ENCODE measurements at regions not wholly inside any gene's neighbourhood (a gene's known extent, or its start where the extent isn't known, plus 50 kb on each side); places are given as distances from the start of the nearest gene placed in this dataset.
A peak's percentile ranks its signal among the peaks of the same experiment; 100 is the strongest.

- FAIRE-seq (no peak), DNase-seq (ENCODE audit: insufficient read length, low spot score) (no peak)
- TF ChIP-seq POLR2A (IDR thresholded peaks at IDR 0.05; ENCODE audit: low read depth, low read length), result no peak
These were observed 373.0 kb upstream of the PROK2 start for GRCh38 chr3:72157748-72158638.

- no peak for TF ChIP-seq POLR2A (IDR thresholded peaks at IDR 0.05; ENCODE audit: low read depth, low read length)
- FAIRE-seq (peak; percentile 73), DNase-seq (ENCODE audit: insufficient read length, low spot score) (peak; percentile 76)
These were observed 370.6 kb upstream of the PROK2 start for GRCh38 chr3:72155391-72156064.

GRCh38 chr3:72154391-72155335 is 369.7 kb upstream of the PROK2 start:
- no peak for TF ChIP-seq POLR2A (IDR thresholded peaks at IDR 0.05; ENCODE audit: low read depth, low read length)

GRCh38 chr3:72153477-72154314 is 368.7 kb upstream of the PROK2 start:
- TF ChIP-seq POLR2A (IDR thresholded peaks at IDR 0.05; ENCODE audit: low read depth, low read length), result no peak
- DNase-seq (ENCODE audit: insufficient read length, low spot score), result no peak
- FAIRE-seq, result no peak

More at GRCh38 chr3:72154391-72155335, 369.7 kb upstream of the PROK2 start:
- DNase-seq (ENCODE audit: insufficient read length, low spot score), result no peak
- no peak for FAIRE-seq

GRCh38 chr3:72152551-72153476 is 367.9 kb upstream of the PROK2 start:
- FAIRE-seq (no peak), DNase-seq (ENCODE audit: insufficient read length, low spot score) (no peak)
- TF ChIP-seq POLR2A (IDR thresholded peaks at IDR 0.05; ENCODE audit: low read depth, low read length), result no peak

GRCh38 chr3:72151465-72152238 is 366.7 kb upstream of the PROK2 start:
- no peak for FAIRE-seq
- no peak for TF ChIP-seq POLR2A (IDR thresholded peaks at IDR 0.05; ENCODE audit: low read depth, low read length)

GRCh38 chr3:72150634-72151412 is 365.9 kb upstream of the PROK2 start:
- TF ChIP-seq POLR2A (IDR thresholded peaks at IDR 0.05; ENCODE audit: low read depth, low read length), result no peak
- no peak for FAIRE-seq
- no peak for DNase-seq (ENCODE audit: insufficient read length, low spot score)

More at GRCh38 chr3:72151465-72152238, 366.7 kb upstream of the PROK2 start:
- no peak for DNase-seq (ENCODE audit: insufficient read length, low spot score)

- no peak for DNase-seq (ENCODE audit: insufficient read length, low spot score)
- TF ChIP-seq POLR2A (IDR thresholded peaks at IDR 0.05; ENCODE audit: low read depth, low read length), result no peak
- FAIRE-seq, result no peak
These were observed 364.8 kb upstream of the PROK2 start for GRCh38 chr3:72149645-72150300.

- FAIRE-seq, result no peak
- no peak for DNase-seq (ENCODE audit: insufficient read length, low spot score)
- TF ChIP-seq POLR2A (IDR thresholded peaks at IDR 0.05; ENCODE audit: low read depth, low read length), result no peak
These were observed 362.7 kb upstream of the PROK2 start for GRCh38 chr3:72147600-72147999.

Measured in H54 (cell line).